ENCODE measurements at regions not wholly inside any gene's neighbourhood (a gene's known extent, or its start where the extent isn't known, plus 50 kb on each side); places are given as distances from the start of the nearest gene placed in this dataset.
"Not testable (repeated sequence)": the region's sequence is repeated elsewhere in the genome, so short reads cannot be mapped to it uniquely, and the experiment has no call there.

GRCh38 chr18:73683409-73684238 lies 464.0 kb downstream of the FBXO15 start:
- DNase-seq (ENCODE audit: low read depth in 2 of 2) = no peak

GRCh38 chr18:73681912-73682311 lies 465.7 kb downstream of the FBXO15 start:
- DNase-seq (ENCODE audit: low read depth in 2 of 2) = no peak

GRCh38 chr18:73681398-73681797 lies 466.2 kb downstream of the FBXO15 start:
- no peak for DNase-seq (ENCODE audit: low read depth in 2 of 2)

DNA sequence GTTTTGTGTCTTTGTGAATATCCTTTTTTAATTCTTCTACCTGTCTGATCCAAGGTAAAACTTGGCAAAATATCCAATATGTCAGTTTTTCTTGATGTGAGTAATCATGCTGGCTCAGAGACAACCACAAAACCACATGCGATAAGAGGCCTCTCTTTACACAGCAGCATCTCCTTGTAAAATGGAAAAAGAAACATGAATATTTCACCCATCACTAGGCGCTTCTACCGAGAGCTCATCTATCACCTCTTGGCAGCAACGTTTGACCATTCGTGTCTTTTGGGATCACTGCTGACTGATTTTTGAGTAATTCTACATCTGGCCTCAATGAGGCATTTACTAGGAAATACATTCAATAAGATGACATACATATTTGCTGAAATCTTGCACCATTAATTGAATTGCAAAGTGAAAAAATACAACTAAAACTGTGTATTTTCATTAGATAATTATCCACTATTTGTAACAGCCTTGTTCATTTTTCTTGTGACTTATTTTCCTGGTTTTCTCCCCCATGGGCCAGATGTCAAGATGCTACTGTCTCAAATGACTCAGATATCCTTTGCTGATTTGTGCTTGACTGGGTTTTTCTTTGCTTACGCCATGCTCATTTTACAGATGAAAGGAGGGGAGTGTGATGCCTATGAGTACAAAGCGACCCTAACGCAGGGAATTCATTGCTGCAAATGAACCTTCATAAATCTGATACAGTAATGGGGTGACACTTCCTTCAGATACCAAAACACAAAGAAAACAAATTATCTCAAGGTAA lies 467.5 kb downstream of the FBXO15 start:
- DNase-seq (ENCODE audit: low read depth in 2 of 2) = no peak

- DNase-seq (ENCODE audit: low read depth in 2 of 2) = no peak
Measured at GRCh38 chr18:73677450-73677849, 470.2 kb downstream of the FBXO15 start.

GRCh38 chr18:73674125-73674865 lies 473.3 kb downstream of the FBXO15 start:
- no peak for DNase-seq (ENCODE audit: low read depth in 2 of 2)

GRCh38 chr18:73671480-73671879 lies 476.2 kb downstream of the FBXO15 start:
- DNase-seq (ENCODE audit: low read depth in 2 of 2) = not testable (repeated sequence)

DNA sequence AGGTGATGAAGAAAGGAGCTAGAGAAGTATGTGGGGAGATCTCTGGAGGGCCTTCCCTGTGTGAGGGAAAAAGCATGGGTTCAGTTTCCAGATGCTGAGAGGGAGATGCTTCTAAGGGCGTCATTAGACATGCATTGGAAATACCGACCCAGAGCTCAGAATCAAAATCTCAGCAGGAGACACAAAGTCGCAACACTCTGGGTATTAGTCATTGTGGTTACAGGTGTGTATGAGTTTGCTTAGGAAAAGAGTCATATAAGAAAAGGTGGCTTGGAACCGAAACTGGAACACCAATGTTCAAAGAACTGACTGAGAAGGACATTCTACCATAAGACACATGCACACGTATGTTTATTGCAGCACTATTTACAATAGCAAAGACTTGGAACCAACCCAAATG lies 477.1 kb downstream of the FBXO15 start:
- DNase-seq (ENCODE audit: low read depth in 2 of 2) = no peak

DNA sequence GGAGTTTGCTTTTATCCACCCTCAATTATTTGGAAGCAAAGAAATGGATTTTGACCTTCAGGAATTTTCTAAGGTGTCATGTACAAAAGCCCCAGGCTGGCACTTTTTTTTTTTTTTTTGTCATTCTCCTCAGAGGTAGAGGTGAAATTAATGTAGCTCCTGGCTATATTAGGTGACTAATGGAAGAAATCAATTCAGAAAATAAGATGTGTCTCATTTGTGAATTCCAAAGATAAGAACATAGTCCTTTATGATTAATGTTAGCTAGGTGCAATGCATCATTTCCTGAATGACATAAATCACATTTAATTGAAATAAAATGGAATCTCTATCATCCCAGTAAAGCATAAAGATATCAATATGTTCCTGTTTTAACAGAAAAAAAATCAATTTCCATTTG lies 477.6 kb downstream of the FBXO15 start:
- no peak for DNase-seq (ENCODE audit: low read depth in 2 of 2)

DNA sequence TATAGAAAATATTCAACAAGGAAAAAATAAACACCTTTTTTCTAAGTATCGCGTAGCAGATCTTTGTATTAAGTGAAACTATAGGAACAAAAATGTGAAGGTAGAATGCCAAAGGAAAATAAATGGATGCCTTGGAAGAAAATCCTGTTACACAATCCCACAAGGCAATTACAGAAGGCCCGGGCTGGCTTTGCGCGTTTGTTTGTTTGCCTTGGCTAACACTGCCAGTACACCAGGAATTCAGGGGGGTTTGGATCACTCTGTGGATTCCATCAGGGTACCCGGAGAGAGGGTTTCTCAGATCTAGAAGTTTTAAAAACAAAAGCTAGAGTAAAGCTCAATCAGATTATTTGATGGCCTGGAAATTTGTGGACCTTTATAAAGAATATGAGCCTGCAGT lies 478.3 kb downstream of the FBXO15 start:
- DNase-seq (ENCODE audit: low read depth in 2 of 2) = no peak

DNA sequence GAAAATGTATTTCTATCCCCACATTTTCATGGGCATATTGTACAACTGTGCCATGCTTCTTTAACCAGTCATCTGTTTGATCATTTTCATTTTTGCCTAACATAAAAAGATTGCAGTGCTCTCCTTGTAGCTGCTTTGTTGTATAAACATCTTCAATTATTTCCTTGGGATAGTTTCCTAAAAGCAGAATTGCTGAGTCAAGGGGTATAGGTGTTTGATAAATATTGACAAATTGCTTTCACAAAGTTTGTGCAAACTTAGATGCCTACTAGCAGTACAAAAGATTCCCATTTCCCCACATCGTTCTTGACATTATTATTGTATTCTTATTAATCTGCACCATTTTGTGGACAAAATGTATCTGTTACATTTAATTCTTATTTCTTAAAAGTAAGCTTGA lies 479.6 kb downstream of the FBXO15 start:
- DNase-seq (ENCODE audit: low read depth in 2 of 2) = no peak

DNA sequence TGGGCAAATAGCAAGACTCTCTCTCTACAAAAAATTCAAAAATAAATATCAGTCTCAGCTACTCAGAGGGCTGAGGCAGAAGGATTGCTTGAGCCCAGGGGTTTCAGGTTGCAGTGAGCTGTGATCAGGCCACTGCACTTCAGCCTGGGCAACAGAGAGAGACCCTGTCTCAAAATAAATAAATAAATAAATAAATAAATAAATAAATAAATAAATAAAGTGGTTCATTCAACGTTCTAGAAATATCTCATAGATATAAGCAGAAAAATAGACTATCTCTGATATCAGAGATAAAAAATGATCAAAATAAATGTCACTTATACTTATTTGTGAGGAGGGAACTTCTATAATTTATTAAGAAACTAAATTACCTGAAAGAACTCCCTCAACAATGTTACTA lies 480.9 kb downstream of the FBXO15 start:
- no peak for DNase-seq (ENCODE audit: low read depth in 2 of 2)

DNA sequence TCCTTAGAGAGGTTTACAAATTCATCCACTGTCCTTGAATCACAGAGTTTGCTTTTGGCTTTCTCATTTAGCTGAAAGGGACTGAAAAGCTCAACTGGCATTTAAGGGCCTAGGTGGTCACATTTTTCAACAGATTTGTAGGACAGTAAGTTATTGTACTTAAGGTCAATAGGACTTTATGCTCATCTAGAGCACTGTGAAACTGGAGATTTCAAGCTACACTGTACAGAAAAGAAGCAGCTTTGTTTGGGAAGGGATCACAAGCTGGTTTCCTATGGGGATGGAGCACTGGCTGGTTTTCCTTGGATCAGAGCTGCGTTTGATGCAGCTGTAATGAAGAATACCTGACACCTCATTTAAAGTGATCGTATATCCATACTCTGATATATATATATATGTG lies 482.7 kb downstream of the FBXO15 start:
- no peak for DNase-seq (ENCODE audit: low read depth in 2 of 2)

DNA sequence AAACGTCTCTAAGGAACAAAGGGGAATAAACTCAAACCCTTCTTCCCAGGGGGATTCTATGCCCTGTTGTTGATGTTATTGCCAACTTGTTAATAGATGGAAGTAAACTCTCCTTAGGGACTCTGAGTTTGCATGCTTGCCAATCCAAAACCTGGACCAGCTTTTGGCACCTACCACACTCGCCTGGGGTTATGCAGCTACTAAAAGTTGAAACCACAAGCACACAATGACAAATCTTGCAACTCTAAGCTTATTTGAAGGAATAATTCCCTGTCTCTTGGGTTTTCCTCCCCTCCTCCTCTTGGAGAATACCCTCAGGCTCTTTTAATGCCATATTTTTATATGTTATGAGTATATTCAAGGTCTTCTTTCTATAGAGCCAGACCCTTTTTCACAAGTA lies 484.1 kb downstream of the FBXO15 start:
- DNase-seq (ENCODE audit: low read depth in 2 of 2) = no peak

DNA sequence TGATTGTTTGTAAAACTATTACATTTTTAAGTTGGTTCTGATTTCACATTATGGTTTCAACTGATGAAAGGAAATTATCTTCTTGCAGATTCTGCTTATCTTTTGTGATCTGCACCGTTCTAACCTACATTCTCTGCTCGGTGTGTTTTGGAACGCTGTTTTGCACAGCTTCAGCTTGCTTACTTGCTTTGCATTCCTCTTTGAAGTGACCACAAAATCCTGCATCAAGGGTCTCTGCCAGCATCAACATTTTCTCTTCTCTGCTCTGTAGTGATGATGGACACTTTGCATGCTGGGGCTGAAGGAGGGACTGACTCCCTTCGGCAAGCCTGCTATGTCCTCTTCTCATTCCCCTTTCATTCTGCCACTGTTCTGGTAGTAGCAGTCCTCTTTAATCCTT lies 485.2 kb downstream of the FBXO15 start:
- no peak for DNase-seq (ENCODE audit: low read depth in 2 of 2)

DNA sequence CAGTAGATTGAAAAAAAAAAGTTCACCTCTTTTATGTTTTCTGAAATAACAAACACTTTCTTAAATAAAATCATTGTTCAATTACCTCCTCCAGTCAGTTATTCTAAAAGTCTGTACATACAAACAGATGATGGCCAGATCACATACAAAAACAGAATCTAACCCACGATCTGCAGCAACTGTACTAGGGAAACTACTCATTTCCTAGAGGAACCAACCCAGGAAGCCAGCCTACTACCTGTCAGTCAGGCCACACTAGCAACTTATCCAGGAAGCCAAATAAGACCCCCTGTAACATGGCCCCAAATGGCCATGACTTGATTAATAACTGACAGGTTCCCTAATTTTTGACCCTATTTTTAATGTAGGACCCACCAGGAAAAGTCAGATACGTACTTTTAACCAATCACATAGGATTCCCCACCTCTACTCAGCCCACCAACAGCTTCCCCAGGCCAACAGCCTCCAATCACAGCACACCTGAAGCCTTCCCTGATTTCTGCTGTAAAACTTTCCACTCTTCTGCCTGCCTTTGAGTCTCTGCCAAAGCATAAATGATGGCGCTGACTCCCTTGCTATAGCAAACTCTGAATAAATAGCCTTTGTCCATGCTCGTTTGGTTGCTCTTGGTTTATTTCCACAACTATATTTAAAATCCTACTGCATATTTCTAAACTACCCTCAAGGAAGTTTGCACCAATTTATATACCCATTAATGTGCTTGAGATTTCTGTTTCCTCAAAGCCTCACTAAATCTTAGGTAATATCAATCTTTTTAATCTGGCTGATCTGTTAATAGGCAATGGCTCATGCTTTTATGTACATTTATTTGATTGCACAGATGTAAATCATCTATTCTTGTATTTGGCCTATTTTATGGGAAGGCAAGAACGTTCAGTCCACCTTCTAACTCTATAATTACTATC lies 486.4 kb downstream of the FBXO15 start:
- no peak for DNase-seq (ENCODE audit: low read depth in 2 of 2)

GRCh38 chr18:73656691-73657090 lies 490.9 kb downstream of the FBXO15 start:
- no peak for DNase-seq (ENCODE audit: low read depth in 2 of 2)

- no peak for DNase-seq (ENCODE audit: low read depth in 2 of 2)
Measured at GRCh38 chr18:73653827-73654226, 493.8 kb downstream of the FBXO15 start.

DNA sequence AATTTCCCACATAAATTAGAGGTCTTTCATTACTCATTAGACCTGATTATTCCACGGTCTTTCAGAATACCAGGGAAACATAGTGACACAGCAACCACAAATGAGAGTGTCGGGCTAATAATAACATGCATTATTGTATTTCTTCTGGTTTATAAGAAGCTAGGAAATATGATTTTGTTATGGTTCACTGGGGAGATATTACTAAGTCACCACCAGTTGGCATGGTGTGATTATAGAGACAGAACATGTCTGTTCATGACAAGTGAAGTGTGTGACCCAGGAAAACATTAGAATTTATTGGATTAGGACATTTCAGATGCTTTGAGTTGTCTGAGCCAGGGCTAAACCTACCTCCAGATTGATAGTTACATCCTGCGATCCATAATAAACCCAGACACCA lies 494.4 kb downstream of the FBXO15 start:
- no peak for DNase-seq (ENCODE audit: low read depth in 2 of 2)

- DNase-seq (ENCODE audit: low read depth in 2 of 2) = no peak
Measured at GRCh38 chr18:73647391-73647790, 500.2 kb downstream of the FBXO15 start.

DNA sequence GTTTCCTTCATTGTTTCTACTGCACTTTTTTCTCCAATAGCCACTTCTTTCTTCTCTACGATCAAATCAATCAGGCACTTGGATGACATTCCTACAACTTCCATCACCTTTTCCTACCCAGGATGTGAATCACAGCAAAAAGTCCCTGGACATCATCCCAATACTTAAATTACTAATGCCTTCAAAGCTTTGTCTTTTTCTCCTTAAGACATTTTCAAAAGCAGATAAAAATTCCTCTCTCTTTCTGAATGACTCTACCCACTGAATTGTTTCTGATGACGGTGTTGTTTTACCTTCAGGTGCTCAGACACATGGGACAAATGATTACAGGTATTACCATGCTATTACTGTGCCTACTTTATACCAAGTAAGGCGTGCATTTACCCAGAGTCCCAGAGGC lies 500.9 kb downstream of the FBXO15 start:
- no peak for DNase-seq (ENCODE audit: low read depth in 2 of 2)

Measured in stimulated activated CD8-positive, alpha-beta memory T cell treated with anti-CD3 and anti-CD28 coated beads, Interleukin-2, amount 100 ng/mL, for 1 hour (primary cell).